ENCODE measurements at regions not wholly inside any gene's neighbourhood (a gene's known extent, or its start where the extent isn't known, plus 50 kb on each side); places are given as distances from the start of the nearest gene placed in this dataset.

- no peak for TF ChIP-seq ZFX (IDR thresholded peaks at IDR 0.05)
- TF ChIP-seq CTCF (conservative IDR thresholded peaks at IDR 0.05), result no peak
These were observed 208.0 kb upstream of the PDE4D start for GRCh38 chr5:60101573-60101972.

GRCh38 chr5:60092671-60093422 is 199.3 kb upstream of the PDE4D start:
- TF ChIP-seq CTCF (conservative IDR thresholded peaks at IDR 0.05) (no peak), ZFX (IDR thresholded peaks at IDR 0.05) (no peak)
- H3K27ac ChIP-seq, result no peak overlapping the region

More at GRCh38 chr5:60101573-60101972, 208.0 kb upstream of the PDE4D start:
- no peak overlapping the region for H3K27ac ChIP-seq

GRCh38 chr5:60086583-60086982 is 193.1 kb upstream of the PDE4D start:
- H3K27ac ChIP-seq, result no peak overlapping the region
- no peak for TF ChIP-seq ZFX (IDR thresholded peaks at IDR 0.05)
- no peak for TF ChIP-seq CTCF (conservative IDR thresholded peaks at IDR 0.05)

- H3K27ac ChIP-seq, result no peak overlapping the region
- TF ChIP-seq ZFX (IDR thresholded peaks at IDR 0.05), result no peak
- TF ChIP-seq CTCF (conservative IDR thresholded peaks at IDR 0.05), result no peak
These were observed 190.7 kb upstream of the PDE4D start for GRCh38 chr5:60084226-60084625.

GRCh38 chr5:60077292-60077691 is 183.8 kb upstream of the PDE4D start:
- TF ChIP-seq CTCF (conservative IDR thresholded peaks at IDR 0.05) (no peak), ZFX (IDR thresholded peaks at IDR 0.05) (no peak)
- H3K27ac ChIP-seq, result no peak overlapping the region

DNA sequence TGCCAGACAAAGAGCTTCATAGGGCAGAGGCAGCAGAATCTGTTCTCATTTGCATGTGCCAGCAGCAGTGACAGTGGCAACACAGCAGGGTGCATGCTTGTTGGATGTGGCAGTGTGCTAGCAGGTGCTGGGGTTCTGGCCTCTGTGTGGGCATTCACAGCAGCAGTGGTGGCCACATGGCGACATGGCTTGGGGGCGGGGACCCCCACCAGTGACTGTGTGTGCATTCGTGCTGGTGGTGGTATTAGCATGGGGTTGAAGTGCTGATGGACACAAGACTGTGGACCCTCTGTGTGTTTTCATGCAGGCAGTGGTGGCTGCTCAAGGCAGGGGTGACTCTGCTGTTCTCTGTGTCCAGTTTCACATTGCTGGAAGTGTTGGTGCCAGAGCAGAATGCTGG is 183.2 kb upstream of the PDE4D start:
- TF ChIP-seq ZFX (IDR thresholded peaks at IDR 0.05) (no peak), CTCF (conservative IDR thresholded peaks at IDR 0.05) (no peak)
- no peak overlapping the region for H3K27ac ChIP-seq

GRCh38 chr5:60066502-60066901 is 173.0 kb upstream of the PDE4D start:
- TF ChIP-seq ZFX (IDR thresholded peaks at IDR 0.05) (no peak), CTCF (conservative IDR thresholded peaks at IDR 0.05) (no peak)
- H3K27ac ChIP-seq, result no peak overlapping the region

Data from C4-2B (cell line).